Upper lobe of left lung (tissue), 6 donors: ENCODE measurements at regions not wholly inside any gene's neighbourhood (a gene's known extent, or its start where the extent isn't known, plus 50 kb on each side); places are given as distances from the start of the nearest gene placed in this dataset.

ENCODE experiments used
- ATAC-seq, 2 donors: fragments of 200-7000 bp; cut with Tn5 transposase; one replicate each; pipeline ENCODE4 v1.9.1; 2022; ENCODE audit warnings: mild to moderate bottlenecking in 2 of 2, moderate library complexity in 2 of 2; ENCODE audit not compliant: low FRiP score in 2 of 2
- DNase-seq, 2 donors: peaks; one replicate each; pipeline ENCODE4 v3.0.0-alpha.2; 2019 to 2020
- H3K27ac ChIP-seq, 4 donors: fragments of 200-600 bp; sonication (generic); one replicate each; pipeline ENCODE4 v1.5.1; 2016 to 2019
- H3K27me3 ChIP-seq, 4 donors: fragments of 200-600 bp; sonication (generic); one replicate each; pipeline ENCODE4 v1.5.1; 2017 to 2019
- H3K36me3 ChIP-seq, 4 donors: fragments of 200-600 bp; sonication (generic); one replicate each; pipeline ENCODE4 v1.5.1; 2016 to 2019
- H3K4me1 ChIP-seq, 4 donors: fragments of 200-600 bp; sonication (generic); one replicate each; pipeline ENCODE4 v1.5.1; 2018 to 2019
- H3K4me3 ChIP-seq, 4 donors: fragments of 200-600 bp; sonication (generic); one replicate each; pipeline ENCODE4 v1.5.1; 2017 to 2019; ENCODE audit warnings: mild to moderate bottlenecking in 2 of 4, moderate library complexity in 1 of 4
- H3K9me3 ChIP-seq, 4 donors: fragments of 200-600 bp; sonication (generic); one replicate each; pipeline ENCODE4 v1.5.1; 2018 to 2019
- CTCF ChIP-seq, 6 experiments: fragments of 450-650 bp in 4 of 6; fragments of 200-600 bp in 2 of 6; sonication (generic) in 2 of 6; IDR thresholded peaks; one replicate each; pipeline ENCODE4 v1.5.1; 2016 to 2019; ENCODE audit warnings: antibody characterized with exemption in 6 of 6
- EP300 ChIP-seq, 4 donors: sonication (generic); formaldehyde crosslinking; IDR thresholded peaks; one replicate each; pipeline ENCODE4 v1.5.1; 2017; ENCODE audit warnings: antibody characterized with exemption in 4 of 4, control low read depth in 2 of 4
- POLR2A ChIP-seq, 4 donors: fragments of 450-650 bp; IDR thresholded peaks; one replicate each; pipeline ENCODE4 v1.5.1; 2016 to 2017; ENCODE audit warnings: antibody characterized with exemption in 4 of 4, mild to moderate bottlenecking in 2 of 4
- POLR2AphosphoS5 ChIP-seq, 2 donors: sonication (generic); formaldehyde crosslinking; IDR thresholded peaks; one replicate each; pipeline ENCODE4 v1.5.1; 2017; ENCODE audit warnings: antibody characterized with exemption in 2 of 2
- WGBS, 2 donors: methylation state at CpG; one replicate each; pipeline ENCODE4 v1.1.5; 2017 to 2018; 5-methylcytosine and 5-hydroxymethylcytosine counted together
- donor health status: DM: no; HTN: no; CAD: no; lungs with moderate emphysema.
- donor health status: DM: no; HTN: yes; CAD: no; lungs with severe emphysema.

GRCh38 chr9:106616851-106617345 lies 246.1 kb upstream of the ZNF462 start:
- ATAC-seq = no peak
- no peaks in the 10 kb centered on the region for H3K27me3 ChIP-seq
- DNase-seq = no peak
- TF ChIP-seq CTCF (IDR thresholded peaks at IDR 0.05) = no peak
- no peak for TF ChIP-seq POLR2A (IDR thresholded peaks at IDR 0.05)
- TF ChIP-seq EP300 (IDR thresholded peaks at IDR 0.05) = no peak
- H3K36me3 ChIP-seq = no peaks in the 10 kb centered on the region
- no peaks in the 10 kb centered on the region for H3K9me3 ChIP-seq
- no peak overlapping the region for H3K4me3 ChIP-seq
- no peak overlapping the region for H3K27ac ChIP-seq
- no peaks in the 10 kb centered on the region for H3K4me1 ChIP-seq
- WGBS, 2 donors = 88 to 89% methylated on average over 7 of the region's 7 CpGs

- TF ChIP-seq EP300 (IDR thresholded peaks at IDR 0.05) = no peak
- TF ChIP-seq POLR2AphosphoS5 (IDR thresholded peaks at IDR 0.05) = no peak
- TF ChIP-seq POLR2A (IDR thresholded peaks at IDR 0.05) = no peak
- TF ChIP-seq CTCF (IDR thresholded peaks at IDR 0.05) = no peak
- DNase-seq (no peak), ATAC-seq (no peak)
- no peak overlapping the region for H3K27ac ChIP-seq
- H3K4me1 ChIP-seq = no peaks in the 10 kb centered on the region
- no peak overlapping the region for H3K4me3 ChIP-seq
- no peaks in the 10 kb centered on the region for H3K36me3 ChIP-seq
- H3K9me3 ChIP-seq = no peaks in the 10 kb centered on the region
- WGBS, 2 donors = 59 to 80% methylated on average over 1 of the region's 1 CpG
- no peaks in the 10 kb centered on the region for H3K27me3 ChIP-seq
Observed at GRCh38 chr9:106619211-106619610, 243.8 kb upstream of the ZNF462 start.

DNA sequence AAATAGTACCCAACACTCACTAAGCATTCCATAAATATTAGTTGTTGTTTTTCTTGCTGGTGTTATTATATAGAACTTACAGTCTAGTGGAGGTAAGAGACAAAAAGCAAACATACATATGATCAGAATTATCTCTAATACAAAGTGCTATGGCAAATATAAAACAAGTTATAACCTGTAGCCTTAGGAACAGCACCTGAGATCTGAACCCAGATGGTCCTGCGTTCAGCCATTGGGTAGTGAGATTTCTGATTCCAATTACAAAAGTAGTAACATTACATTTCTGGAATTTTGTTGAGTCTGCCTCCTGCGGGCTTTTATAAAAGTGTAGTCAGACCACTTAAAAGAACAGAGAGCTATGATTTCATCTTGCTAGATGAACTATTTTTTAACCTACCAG lies 242.9 kb upstream of the ZNF462 start:
- no peaks in the 10 kb centered on the region for H3K9me3 ChIP-seq
- no peak overlapping the region for H3K27ac ChIP-seq
- no peak overlapping the region for H3K4me3 ChIP-seq
- no peaks in the 10 kb centered on the region for H3K4me1 ChIP-seq
- no peaks in the 10 kb centered on the region for H3K36me3 ChIP-seq
- no peak for TF ChIP-seq POLR2A (IDR thresholded peaks at IDR 0.05)
- no peak for TF ChIP-seq CTCF (IDR thresholded peaks at IDR 0.05)
- TF ChIP-seq POLR2AphosphoS5 (IDR thresholded peaks at IDR 0.05) = no peak
- no peak for TF ChIP-seq EP300 (IDR thresholded peaks at IDR 0.05)
- WGBS, 2 donors = 70 to 92% methylated on average over 2 of the region's 2 CpGs
- no peaks in the 10 kb centered on the region for H3K27me3 ChIP-seq
- no peak for DNase-seq
- no peak for ATAC-seq

DNA sequence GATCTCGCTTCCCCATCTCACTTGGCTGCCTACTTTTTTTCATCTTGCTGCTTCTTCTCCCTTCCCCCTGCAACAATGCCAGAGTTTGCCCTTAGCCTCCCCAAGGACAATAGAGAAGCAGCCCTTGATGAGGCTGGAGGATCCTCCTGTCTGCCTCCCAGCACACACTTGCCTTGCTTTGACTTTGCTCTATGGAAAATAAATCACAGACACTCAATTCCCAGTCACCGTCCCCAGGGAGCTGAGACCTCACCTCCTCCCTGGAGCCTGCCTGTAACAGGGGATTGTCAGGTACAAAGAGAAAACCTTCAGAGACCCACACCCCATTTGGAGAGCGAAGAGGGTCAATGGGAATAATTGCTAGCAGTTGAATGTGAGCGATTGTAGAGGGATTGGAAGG lies 242.1 kb upstream of the ZNF462 start:
- no peaks in the 10 kb centered on the region for H3K36me3 ChIP-seq
- H3K4me3 ChIP-seq = no peak overlapping the region
- H3K9me3 ChIP-seq = no peaks in the 10 kb centered on the region
- WGBS, 2 donors = 87 to 92% methylated on average over 4 of the region's 4 CpGs
- DNase-seq (no peak), ATAC-seq (no peak)
- no peak for TF ChIP-seq EP300 (IDR thresholded peaks at IDR 0.05)
- no peak for TF ChIP-seq POLR2A (IDR thresholded peaks at IDR 0.05)
- no peak for TF ChIP-seq CTCF (IDR thresholded peaks at IDR 0.05)
- no peak for TF ChIP-seq POLR2AphosphoS5 (IDR thresholded peaks at IDR 0.05)
- H3K4me1 ChIP-seq = no peaks in the 10 kb centered on the region
- no peak overlapping the region for H3K27ac ChIP-seq
- H3K27me3 ChIP-seq = no peaks in the 10 kb centered on the region

- no peaks in the 10 kb centered on the region for H3K27me3 ChIP-seq
- ATAC-seq (peak in 1 of 2 donors; percentile 40), DNase-seq (no peak)
- H3K4me3 ChIP-seq = no peak overlapping the region
- no peak overlapping the region for H3K27ac ChIP-seq
- no peaks in the 10 kb centered on the region for H3K4me1 ChIP-seq
- H3K36me3 ChIP-seq = no peaks in the 10 kb centered on the region
- TF ChIP-seq EP300 (IDR thresholded peaks at IDR 0.05) (no peak), POLR2AphosphoS5 (IDR thresholded peaks at IDR 0.05) (no peak), CTCF (IDR thresholded peaks at IDR 0.05) (no peak), POLR2A (IDR thresholded peaks at IDR 0.05) (no peak)
- no peaks in the 10 kb centered on the region for H3K9me3 ChIP-seq
- WGBS, 2 donors = 69 to 75% methylated on average over 14 of the region's 14 CpGs
Observed at GRCh38 chr9:106621313-106622163, 241.4 kb upstream of the ZNF462 start.
